ENCODE measurements at regions not wholly inside any gene's neighbourhood (a gene's known extent, or its start where the extent isn't known, plus 50 kb on each side); places are given as distances from the start of the nearest gene placed in this dataset.
A peak's percentile ranks its signal among the peaks of the same experiment; 100 is the strongest.

GRCh38 chr1:29690156-29690555, 453.8 kb downstream of the PTPRU start:
- Histone ChIP-seq H3K27me3 (ENCODE audit: low read length) (no peaks in the 10 kb centered on the region), H3K4me3 (ENCODE audit: low read length) (no peak overlapping the region), H2AFZ (ENCODE audit: low read length) (no peak overlapping the region), H3K9ac (ENCODE audit: low read length) (no peak overlapping the region), H3K4me2 (ENCODE audit: low read depth, low read length, poor library complexity, severe bottlenecking) (no peak overlapping the region), H3K36me3 (ENCODE audit: insufficient read depth, low read length) (no peaks in the 10 kb centered on the region), H4K20me1 (ENCODE audit: insufficient read depth, low read depth, low read length) (no peaks in the 10 kb centered on the region), H3K4me1 (ENCODE audit: low read length) (no peaks in the 10 kb centered on the region; the same call in 1 of the 2 replicates), H3K27ac (ENCODE audit: low read length) (no peak overlapping the region), H3K9me2 (replicated peaks; ENCODE audit: insufficient read depth, low read length) (no peaks in the 10 kb centered on the region), H3K9me3 (ENCODE audit: low read length) (no peaks in the 10 kb centered on the region), H3K79me2 (ENCODE audit: low read length) (no peaks in the 10 kb centered on the region)
- peak; percentile 17 for DNase-seq

DNA sequence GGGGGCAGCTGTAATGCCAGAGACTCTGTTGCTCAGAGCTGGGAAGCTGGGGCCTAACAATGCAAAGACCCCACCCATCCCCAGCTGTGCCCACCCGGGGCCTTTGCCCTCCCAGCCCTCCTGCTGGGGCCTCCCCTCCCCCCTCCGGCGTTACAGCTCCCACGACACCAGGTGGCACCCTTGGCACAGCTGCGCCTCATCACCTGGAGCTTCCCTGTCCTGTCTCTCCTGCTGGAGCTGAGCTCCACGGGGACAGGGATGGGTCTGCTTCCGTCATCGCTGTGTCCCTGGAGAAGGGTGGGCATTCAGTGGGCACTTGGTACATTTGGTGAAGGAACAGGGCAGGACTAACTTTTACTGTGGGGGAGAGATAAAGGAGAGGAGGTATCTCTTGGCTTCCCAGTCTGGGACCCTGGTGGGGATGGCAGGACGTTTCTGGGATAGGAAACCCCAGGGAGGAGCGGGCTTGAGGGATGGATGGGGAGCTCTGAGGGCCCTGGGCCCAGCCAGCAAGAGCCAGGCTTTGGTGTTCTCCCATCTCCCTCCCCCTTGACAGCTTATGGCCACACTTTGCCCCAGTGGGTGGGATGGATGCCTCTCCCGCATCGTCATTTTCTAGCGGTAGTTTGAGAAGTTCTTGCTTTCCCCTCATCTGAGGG, 453.2 kb downstream of the PTPRU start:
- no peaks in the 10 kb centered on the region for H3K9me3 ChIP-seq (ENCODE audit: low read length)
- H3K4me3 ChIP-seq (ENCODE audit: low read length), result no peak overlapping the region
- no peaks in the 10 kb centered on the region; the same call in 1 of the 2 replicates for H3K4me1 ChIP-seq (ENCODE audit: low read length)
- no peaks in the 10 kb centered on the region for H3K79me2 ChIP-seq (ENCODE audit: low read length)
- H4K20me1 ChIP-seq (ENCODE audit: insufficient read depth, low read depth, low read length), result no peaks in the 10 kb centered on the region
- peak; percentile 28 for DNase-seq
- no peaks in the 10 kb centered on the region for H3K27me3 ChIP-seq (ENCODE audit: low read length)
- no peak overlapping the region for H2AFZ ChIP-seq (ENCODE audit: low read length)
- H3K4me2 ChIP-seq (ENCODE audit: low read depth, low read length, poor library complexity, severe bottlenecking), result no peak overlapping the region
- no peak overlapping the region for H3K9ac ChIP-seq (ENCODE audit: low read length)
- H3K36me3 ChIP-seq (ENCODE audit: insufficient read depth, low read length), result no peaks in the 10 kb centered on the region
- H3K9me2 ChIP-seq (replicated peaks; ENCODE audit: insufficient read depth, low read length), result no peaks in the 10 kb centered on the region
- H3K27ac ChIP-seq (ENCODE audit: low read length), result no peak overlapping the region

DNA sequence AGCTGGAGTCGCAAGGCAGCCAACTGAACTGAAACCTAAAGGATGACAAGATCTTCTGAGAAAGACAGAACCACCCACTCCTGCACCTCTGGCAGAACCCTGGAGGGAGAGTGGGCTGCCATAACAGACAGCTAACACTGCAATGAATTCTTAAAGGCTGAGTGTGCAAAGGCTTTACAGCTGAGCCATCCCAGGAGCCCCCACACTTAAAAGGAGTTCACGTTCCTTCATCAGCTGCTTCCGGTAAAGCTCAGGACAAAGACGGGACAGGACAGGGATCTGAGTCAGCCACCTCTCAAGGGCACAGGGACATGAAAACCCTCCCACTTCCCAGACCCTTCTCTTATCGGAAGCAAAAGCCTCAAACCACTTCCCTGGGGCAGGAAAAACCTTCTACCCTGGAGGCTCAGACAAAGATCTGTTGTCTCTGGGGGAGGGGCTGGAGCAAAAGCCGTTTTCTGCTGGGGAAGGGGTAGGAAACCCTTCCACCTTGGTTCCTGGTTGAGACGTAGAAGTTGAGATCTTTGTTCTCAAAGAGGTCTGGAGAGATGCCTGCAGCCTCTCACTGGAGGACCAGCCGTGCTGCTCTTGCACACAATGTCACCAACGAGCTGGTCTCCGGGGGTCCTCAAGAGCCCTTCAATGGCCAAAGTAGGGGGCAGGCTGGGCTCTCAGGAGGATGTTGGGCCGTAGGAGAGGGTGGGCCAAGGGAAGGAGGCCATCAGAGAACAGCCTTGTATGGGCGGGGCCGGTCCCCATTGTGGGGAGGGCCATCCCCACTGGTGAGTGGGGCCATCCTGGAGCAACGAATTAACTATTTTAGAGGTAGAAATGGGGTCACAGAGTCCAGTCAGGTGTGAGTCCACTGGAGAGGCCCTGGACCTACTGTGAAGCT, 452.4 kb downstream of the PTPRU start:
- Histone ChIP-seq H3K9me2 (replicated peaks; ENCODE audit: insufficient read depth, low read length) (no peaks in the 10 kb centered on the region), H3K27me3 (ENCODE audit: low read length) (no peaks in the 10 kb centered on the region), H3K4me1 (ENCODE audit: low read length) (no peaks in the 10 kb centered on the region; the same call in 1 of the 2 replicates), H3K79me2 (ENCODE audit: low read length) (no peaks in the 10 kb centered on the region), H3K9ac (ENCODE audit: low read length) (no peak overlapping the region), H3K4me3 (ENCODE audit: low read length) (no peak overlapping the region), H3K9me3 (ENCODE audit: low read length) (no peaks in the 10 kb centered on the region), H4K20me1 (ENCODE audit: insufficient read depth, low read depth, low read length) (no peaks in the 10 kb centered on the region), H3K4me2 (ENCODE audit: low read depth, low read length, poor library complexity, severe bottlenecking) (no peak overlapping the region), H3K27ac (ENCODE audit: low read length) (no peak overlapping the region), H2AFZ (ENCODE audit: low read length) (no peak overlapping the region), H3K36me3 (ENCODE audit: insufficient read depth, low read length) (no peaks in the 10 kb centered on the region)
- peak; percentile 36 for DNase-seq

DNA sequence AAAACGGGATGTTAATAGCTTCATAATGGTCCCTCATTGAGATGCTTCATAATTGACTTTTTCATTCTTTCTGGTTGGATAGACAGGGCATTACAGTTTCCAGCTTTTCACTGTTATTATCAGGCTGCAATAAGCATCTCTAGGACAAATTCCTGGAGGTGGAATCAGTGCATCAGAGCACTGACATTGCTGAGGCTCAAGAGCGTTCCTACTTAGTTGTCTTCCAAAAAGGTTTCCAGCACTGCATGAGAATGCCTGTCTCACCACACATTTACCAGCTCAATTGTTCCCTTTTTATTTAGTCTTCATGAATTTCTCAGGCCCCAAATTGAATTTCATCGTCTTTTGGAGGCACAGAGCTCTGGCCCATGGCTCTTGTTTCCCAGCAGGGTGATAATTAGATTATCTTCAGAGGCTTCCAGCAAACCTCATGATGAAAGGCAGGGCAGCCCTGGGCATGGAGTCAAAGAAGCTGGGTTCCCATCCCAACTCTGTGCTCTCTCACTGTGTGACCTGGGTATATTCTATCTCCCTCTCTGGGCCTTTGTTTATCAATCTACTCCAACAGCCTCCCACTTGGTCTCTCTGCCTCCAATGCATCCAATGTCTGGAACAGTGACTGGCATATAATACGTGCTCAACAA, 451.4 kb downstream of the PTPRU start:
- H3K4me2 ChIP-seq (ENCODE audit: low read depth, low read length, poor library complexity, severe bottlenecking), result no peak overlapping the region
- no peak for DNase-seq

GRCh38 chr1:29687166-29687565, 450.8 kb downstream of the PTPRU start:
- no peaks in the 10 kb centered on the region for H3K9me2 ChIP-seq (replicated peaks; ENCODE audit: insufficient read depth, low read length)
- no peaks in the 10 kb centered on the region; the same call in 1 of the 2 replicates for H3K4me1 ChIP-seq (ENCODE audit: low read length)
- H3K79me2 ChIP-seq (ENCODE audit: low read length), result no peaks in the 10 kb centered on the region
- no peak overlapping the region for H3K4me3 ChIP-seq (ENCODE audit: low read length)
- no peak overlapping the region for H3K4me2 ChIP-seq (ENCODE audit: low read depth, low read length, poor library complexity, severe bottlenecking)
- no peaks in the 10 kb centered on the region for H3K27me3 ChIP-seq (ENCODE audit: low read length)
- no peaks in the 10 kb centered on the region for H4K20me1 ChIP-seq (ENCODE audit: insufficient read depth, low read depth, low read length)
- H3K9me3 ChIP-seq (ENCODE audit: low read length), result no peaks in the 10 kb centered on the region
- no peaks in the 10 kb centered on the region for H3K36me3 ChIP-seq (ENCODE audit: insufficient read depth, low read length)
- no peak overlapping the region for H3K27ac ChIP-seq (ENCODE audit: low read length)
- no peak overlapping the region for H2AFZ ChIP-seq (ENCODE audit: low read length)
- no peak for DNase-seq
- H3K9ac ChIP-seq (ENCODE audit: low read length), result no peak overlapping the region

More for the DNA sequence above, 451.4 kb downstream of the PTPRU start:
- no peaks in the 10 kb centered on the region for H4K20me1 ChIP-seq (ENCODE audit: insufficient read depth, low read depth, low read length)
- no peak overlapping the region for H3K27ac ChIP-seq (ENCODE audit: low read length)
- no peaks in the 10 kb centered on the region for H3K36me3 ChIP-seq (ENCODE audit: insufficient read depth, low read length)
- H3K9ac ChIP-seq (ENCODE audit: low read length), result no peak overlapping the region
- H2AFZ ChIP-seq (ENCODE audit: low read length), result no peak overlapping the region
- H3K4me1 ChIP-seq (ENCODE audit: low read length), result no peaks in the 10 kb centered on the region; the same call in 1 of the 2 replicates
- H3K79me2 ChIP-seq (ENCODE audit: low read length), result no peaks in the 10 kb centered on the region
- H3K9me2 ChIP-seq (replicated peaks; ENCODE audit: insufficient read depth, low read length), result no peaks in the 10 kb centered on the region
- no peak overlapping the region for H3K4me3 ChIP-seq (ENCODE audit: low read length)
- H3K9me3 ChIP-seq (ENCODE audit: low read length), result no peaks in the 10 kb centered on the region
- H3K27me3 ChIP-seq (ENCODE audit: low read length), result no peaks in the 10 kb centered on the region

- no peaks in the 10 kb centered on the region for H3K79me2 ChIP-seq (ENCODE audit: low read length)
- H3K9me3 ChIP-seq (ENCODE audit: low read length), result no peaks in the 10 kb centered on the region
- no peaks in the 10 kb centered on the region for H3K9me2 ChIP-seq (replicated peaks; ENCODE audit: insufficient read depth, low read length)
- H3K27ac ChIP-seq (ENCODE audit: low read length), result no peak overlapping the region
- H3K36me3 ChIP-seq (ENCODE audit: insufficient read depth, low read length), result no peaks in the 10 kb centered on the region
- no peak overlapping the region for H2AFZ ChIP-seq (ENCODE audit: low read length)
- no peak overlapping the region for H3K4me2 ChIP-seq (ENCODE audit: low read depth, low read length, poor library complexity, severe bottlenecking)
- no peak overlapping the region for H3K9ac ChIP-seq (ENCODE audit: low read length)
- no peaks in the 10 kb centered on the region for H3K4me1 ChIP-seq (ENCODE audit: low read length)
- no peaks in the 10 kb centered on the region for H4K20me1 ChIP-seq (ENCODE audit: insufficient read depth, low read depth, low read length)
- H3K27me3 ChIP-seq (ENCODE audit: low read length), result no peaks in the 10 kb centered on the region
- no peak overlapping the region for H3K4me3 ChIP-seq (ENCODE audit: low read length)
- DNase-seq, result no peak
These were observed 449.9 kb downstream of the PTPRU start for GRCh38 chr1:29686012-29686930.

DNA sequence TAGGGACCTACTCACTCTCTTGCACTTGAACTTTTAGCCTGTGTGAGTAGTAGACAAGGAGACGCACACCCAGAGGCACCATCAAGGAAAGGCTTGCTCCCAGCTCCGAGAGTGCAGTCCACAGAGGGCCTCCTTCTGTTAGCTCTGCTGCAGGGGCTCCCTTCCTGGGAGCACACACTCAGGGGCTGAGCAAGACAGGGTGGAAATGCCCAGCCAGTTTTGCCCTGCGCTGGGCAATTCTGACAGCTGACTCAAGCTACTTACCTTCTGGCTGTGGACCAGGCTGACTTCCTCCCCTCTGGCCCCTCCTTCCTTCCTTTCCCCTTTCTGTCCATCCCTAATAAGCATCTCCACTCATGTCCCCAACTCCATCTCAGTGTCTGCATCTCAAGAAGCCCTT, 449.1 kb downstream of the PTPRU start:
- no peaks in the 10 kb centered on the region for H3K9me3 ChIP-seq (ENCODE audit: low read length)
- H3K4me1 ChIP-seq (ENCODE audit: low read length), result no peaks in the 10 kb centered on the region
- H3K4me3 ChIP-seq (ENCODE audit: low read length), result no peak overlapping the region
- no peak overlapping the region for H3K4me2 ChIP-seq (ENCODE audit: low read depth, low read length, poor library complexity, severe bottlenecking)
- no peaks in the 10 kb centered on the region for H3K79me2 ChIP-seq (ENCODE audit: low read length)
- DNase-seq, result peak; percentile 4
- H3K36me3 ChIP-seq (ENCODE audit: insufficient read depth, low read length), result no peaks in the 10 kb centered on the region
- H3K9me2 ChIP-seq (replicated peaks; ENCODE audit: insufficient read depth, low read length), result no peaks in the 10 kb centered on the region
- no peak overlapping the region for H3K9ac ChIP-seq (ENCODE audit: low read length)
- H3K27me3 ChIP-seq (ENCODE audit: low read length), result no peaks in the 10 kb centered on the region
- H4K20me1 ChIP-seq (ENCODE audit: insufficient read depth, low read depth, low read length), result no peaks in the 10 kb centered on the region
- no peak overlapping the region for H3K27ac ChIP-seq (ENCODE audit: low read length)
- H2AFZ ChIP-seq (ENCODE audit: low read length), result no peak overlapping the region
